AG08396 (cell line): ENCODE measurements at regions not wholly inside any gene's neighbourhood (a gene's known extent, or its start where the extent isn't known, plus 50 kb on each side); places are given as distances from the start of the nearest gene placed in this dataset.
"Not testable (repeated sequence)": the region's sequence is repeated elsewhere in the genome, so short reads cannot be mapped to it uniquely, and the experiment has no call there.

Experiments
- DNase-seq: peaks from one replicate; pipeline ENCODE4 v3.0.0; 2012; ENCODE audit warnings: low spot score, mixed read lengths

GRCh38 chr6:3962291-3963280 is 113.4 kb downstream of the FAM50B start:
- no peak for DNase-seq

GRCh38 chr6:3963426-3963825 is 114.3 kb downstream of the FAM50B start:
- no peak for DNase-seq

GRCh38 chr6:3965071-3965718 is 113.7 kb downstream of the FAM217A start:
- DNase-seq = no peak

GRCh38 chr6:3966426-3966825 is 112.5 kb downstream of the FAM217A start:
- DNase-seq = no peak

GRCh38 chr6:3970097-3970496 is 108.8 kb downstream of the FAM217A start:
- no peak for DNase-seq

- DNase-seq = not testable (repeated sequence)
Measured at GRCh38 chr6:3973152-3973551, 105.8 kb downstream of the FAM217A start.

- DNase-seq = peak; percentile 45
Measured at GRCh38 chr6:3977875-3978711, 100.8 kb downstream of the FAM217A start.

- DNase-seq = not testable (repeated sequence)
Measured at GRCh38 chr6:3978966-3979365, 100.0 kb downstream of the FAM217A start.

GRCh38 chr6:3981917-3982316 is 97.0 kb downstream of the FAM217A start:
- DNase-seq = no peak

- no peak for DNase-seq
Measured at GRCh38 chr6:3983778-3984177, 95.2 kb downstream of the FAM217A start.

- DNase-seq = no peak
Measured at GRCh38 chr6:3984494-3984893, 94.4 kb downstream of the FAM217A start.

- DNase-seq = no peak
Measured at GRCh38 chr6:3986241-3986640, 92.7 kb downstream of the FAM217A start.

GRCh38 chr6:3987053-3987452 is 91.9 kb downstream of the FAM217A start:
- no peak for DNase-seq

GRCh38 chr6:3987576-3987975 is 91.4 kb downstream of the FAM217A start:
- no peak for DNase-seq

GRCh38 chr6:3990692-3991491 is 88.0 kb downstream of the FAM217A start:
- DNase-seq = peak; percentile 88

- DNase-seq = no peak
Measured at GRCh38 chr6:3991941-3992340, 87.0 kb downstream of the FAM217A start.

GRCh38 chr6:3996349-3996748 is 82.6 kb downstream of the FAM217A start:
- DNase-seq = no peak

- peak; percentile 52 for DNase-seq
Measured at GRCh38 chr6:3997177-3997770, 81.7 kb downstream of the FAM217A start.

- DNase-seq = no peak
Measured at GRCh38 chr6:3999800-4000661, 78.9 kb downstream of the FAM217A start.

GRCh38 chr6:4004249-4004648 is 74.7 kb downstream of the FAM217A start:
- no peak for DNase-seq
